GM18870 (cell line): ENCODE measurements at regions not wholly inside any gene's neighbourhood (a gene's known extent, or its start where the extent isn't known, plus 50 kb on each side); places are given as distances from the start of the nearest gene placed in this dataset.

ENCODE experiments used
- ATAC-seq: cut with Tn5 transposase; IDR thresholded peaks from one replicate; pipeline ENCODE4 v1.9.1; 2021; ENCODE audit warnings: moderate library complexity; ENCODE audit not compliant: unreplicated experiment

DNA sequence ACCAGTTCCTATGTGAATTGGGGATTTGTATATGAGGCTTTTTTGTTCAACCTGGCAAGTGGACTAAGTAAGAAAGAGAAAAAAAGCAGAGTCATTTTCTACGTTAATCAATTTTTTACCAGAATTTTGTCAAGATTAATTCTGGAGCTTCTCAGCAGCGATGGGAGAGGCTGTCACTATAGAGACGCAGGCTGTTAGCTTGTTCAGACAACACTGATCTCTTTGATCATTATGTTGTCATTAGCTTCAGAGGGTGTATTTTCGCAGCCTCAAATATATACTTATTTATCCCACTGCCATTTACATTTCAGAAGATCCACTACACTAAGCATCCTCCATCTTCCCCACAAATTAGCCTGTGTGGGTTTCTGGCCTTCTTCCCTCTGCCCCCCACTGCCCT is 196.7 kb upstream of the PFKP start:
- ATAC-seq = no peak

DNA sequence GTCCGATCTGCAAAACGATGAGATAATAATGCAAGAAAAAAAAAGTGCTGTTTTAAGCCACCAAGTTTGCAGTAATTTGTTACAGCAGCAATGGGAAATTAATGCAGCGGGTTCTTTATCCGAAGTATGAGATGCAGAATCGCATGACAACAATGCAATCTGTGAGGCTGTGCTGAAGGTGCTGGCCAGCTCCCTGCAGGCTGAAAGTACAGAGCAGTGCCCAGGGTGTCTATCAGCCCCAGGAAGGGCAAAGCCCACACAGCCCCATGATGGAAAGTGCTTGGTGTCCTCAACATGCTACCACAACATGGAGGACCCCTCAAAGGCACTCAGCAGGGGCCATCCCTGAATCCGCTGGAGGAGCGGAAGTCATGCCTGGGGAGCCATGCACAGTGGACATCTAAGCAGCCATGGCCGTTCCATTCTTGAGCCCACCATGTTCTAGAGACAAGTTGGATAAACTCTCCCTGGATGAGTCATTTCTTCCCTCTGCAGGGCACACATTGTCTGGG is 199.5 kb upstream of the PFKP start:
- ATAC-seq = no peak

DNA sequence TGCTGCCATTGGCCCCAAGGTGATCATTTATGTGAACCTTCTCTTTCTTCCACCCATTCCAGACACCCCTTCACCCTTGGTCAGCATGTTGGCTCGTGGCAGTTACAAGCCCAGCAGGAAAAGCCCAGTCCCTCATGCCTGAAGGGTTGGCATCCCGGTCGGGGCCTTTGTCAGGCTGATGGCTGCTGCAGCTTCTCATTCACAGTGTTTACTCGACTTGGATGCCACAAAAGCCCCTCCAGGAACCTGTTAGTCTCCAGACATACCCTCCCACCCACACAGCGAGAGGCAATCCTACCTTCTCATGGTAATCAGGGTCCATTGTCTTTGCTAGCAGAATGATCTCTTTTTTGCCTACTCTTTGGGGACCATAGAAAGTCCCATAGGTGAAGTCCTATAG is 200.8 kb upstream of the PFKP start:
- ATAC-seq = no peak

DNA sequence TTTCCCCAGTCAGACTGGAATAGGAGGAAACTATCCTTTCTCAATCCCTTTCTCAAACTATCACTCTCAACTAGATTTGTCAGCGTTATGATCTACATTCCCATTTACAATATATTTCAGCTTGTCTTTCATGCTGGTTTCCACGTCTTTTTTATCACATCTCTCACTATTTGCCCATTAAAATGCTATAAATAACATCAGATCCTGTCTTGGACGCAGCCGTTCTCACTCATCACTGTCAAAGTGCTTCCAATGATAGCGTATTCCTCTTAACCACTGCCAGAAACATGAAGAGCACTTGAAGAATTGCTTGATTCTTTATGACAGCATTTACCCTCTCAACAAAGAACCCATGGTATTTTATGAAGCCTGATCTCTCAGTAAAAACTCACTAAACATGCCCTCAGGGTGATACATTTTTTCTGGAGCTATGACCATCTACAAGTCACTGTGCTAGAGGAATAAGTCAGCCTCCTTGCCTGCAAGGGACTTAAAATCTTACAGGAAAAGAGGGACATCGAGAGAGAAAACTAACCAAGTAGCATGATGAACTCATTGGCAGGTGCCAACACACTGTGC is 205.6 kb upstream of the PFKP start:
- ATAC-seq = no peak

DNA sequence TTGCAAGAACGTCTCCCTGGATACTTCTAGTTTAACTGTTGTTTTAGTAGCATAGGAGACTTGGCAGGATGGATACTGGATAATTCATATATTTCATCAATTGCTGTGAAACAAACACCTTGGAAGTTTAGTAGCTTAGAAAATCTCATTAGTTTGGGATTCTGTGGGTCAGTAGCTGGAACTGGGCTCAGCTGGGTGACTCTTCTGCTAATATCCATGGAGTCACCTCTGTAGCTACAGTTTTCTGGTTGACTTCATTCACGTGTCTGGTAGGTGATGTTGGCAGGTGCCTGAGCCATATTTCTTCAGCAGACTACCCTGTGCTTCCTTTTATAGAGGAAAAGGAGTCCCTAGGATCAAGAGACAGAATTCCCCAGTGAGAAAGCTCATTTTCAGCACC is 208.9 kb upstream of the PFKP start:
- no peak for ATAC-seq

DNA sequence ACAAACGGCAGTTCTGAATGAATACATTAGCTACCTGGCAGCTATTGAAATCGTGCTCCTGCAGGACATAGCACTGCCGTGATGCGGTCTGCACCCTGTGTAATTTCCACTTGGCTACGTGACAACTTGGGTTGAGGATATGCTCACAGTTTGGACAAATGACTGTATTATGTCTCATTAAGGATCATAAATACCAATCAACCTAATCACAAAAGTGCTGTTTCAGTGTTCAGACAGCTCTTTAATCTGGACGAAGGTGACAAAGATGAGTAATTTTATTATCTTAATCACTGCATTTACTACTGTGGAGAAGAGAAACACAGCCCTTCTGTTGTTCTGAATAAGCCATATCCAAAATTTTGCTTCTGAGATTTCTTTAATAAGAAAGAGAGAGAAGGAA is 210.8 kb upstream of the PFKP start:
- no peak for ATAC-seq

DNA sequence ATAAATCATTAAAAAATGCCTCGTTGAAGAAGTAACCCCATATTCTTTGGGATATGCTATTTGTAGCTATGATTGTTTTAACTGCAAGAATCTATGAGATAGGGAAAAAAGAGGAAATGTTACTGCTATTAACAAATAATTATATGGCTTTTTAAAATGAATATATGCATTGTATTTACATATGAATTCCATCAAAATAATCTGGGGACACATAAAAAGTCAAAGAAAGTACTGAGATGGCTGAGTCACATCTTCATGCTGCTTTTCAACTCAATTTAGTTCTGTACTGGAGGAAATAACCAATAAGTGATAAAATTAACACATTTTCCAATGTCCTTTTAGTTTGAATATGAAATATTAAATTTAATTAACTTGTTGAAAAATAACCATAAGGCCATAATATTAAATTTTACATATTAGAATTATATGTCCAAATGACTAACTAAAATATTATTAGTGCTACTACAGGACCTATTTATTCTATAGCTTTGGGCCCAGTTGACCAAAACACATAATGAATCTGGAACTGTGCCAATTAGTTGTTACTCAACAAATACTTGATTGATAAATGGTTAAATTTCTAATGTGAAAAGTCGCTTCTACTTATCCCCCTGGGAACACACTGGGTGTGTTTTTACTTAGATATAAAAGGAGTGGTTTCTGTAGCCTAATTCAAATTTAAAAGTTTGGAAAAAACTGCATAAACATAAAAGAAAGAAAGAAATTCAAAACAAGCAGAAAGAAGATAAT is 214.6 kb upstream of the PFKP start:
- ATAC-seq = no peak

DNA sequence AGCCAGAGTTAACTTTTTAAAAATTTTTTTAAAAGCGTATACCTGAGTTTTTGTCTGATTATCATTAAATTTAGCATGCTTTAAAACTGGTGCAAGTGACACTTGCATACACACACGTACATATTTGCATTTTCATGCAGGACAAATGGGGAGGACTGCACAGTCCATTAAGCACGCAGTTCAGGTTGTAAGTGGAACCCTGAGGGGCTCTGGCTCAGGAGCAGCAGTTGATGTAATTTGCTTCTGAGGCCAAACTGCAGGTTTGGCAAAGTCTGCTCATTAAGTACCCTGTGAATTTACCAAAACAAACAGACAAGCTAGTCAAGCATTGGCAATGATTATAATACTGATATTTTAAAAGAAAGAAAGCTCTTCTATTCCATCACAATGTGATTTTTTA is 215.8 kb upstream of the PFKP start:
- ATAC-seq = no peak

DNA sequence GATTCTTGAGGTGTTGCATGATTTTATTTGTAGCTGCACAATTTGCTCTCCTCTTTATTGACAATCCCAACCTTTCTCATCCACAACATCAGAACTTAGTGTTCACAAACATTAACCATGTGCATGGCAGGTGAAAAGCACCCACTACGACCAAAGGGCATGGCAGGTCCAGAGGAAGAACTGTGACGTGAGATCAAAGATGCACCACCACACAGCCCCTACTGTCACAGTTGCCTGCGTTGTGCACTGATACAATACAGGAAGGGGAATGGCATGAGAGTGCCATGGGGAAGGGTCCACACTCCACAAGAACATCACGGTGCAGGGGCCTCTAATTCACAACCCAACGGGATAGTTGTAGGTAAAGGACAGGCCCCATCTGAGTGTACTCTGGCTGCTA is 217.1 kb upstream of the PFKP start:
- ATAC-seq = no peak

DNA sequence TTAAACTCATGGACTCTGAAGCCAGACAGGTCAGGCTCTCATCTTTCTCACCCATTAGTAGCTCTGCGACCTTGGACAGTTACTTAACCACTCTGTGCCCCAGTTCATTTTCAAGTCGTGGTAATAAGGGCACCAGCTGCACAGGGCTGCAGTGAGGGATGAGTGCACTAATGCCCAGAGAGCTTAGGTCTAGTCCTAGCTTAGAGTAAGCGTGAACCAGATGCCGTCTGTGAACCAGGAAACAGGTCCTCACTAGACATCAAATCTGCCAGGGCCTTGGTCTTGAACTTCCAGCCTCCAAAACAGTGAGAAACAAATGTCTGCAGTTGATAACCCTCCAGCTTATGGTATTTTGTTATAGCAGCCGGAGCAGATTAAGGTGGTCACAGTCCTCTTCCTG is 222.4 kb upstream of the PFKP start:
- no peak for ATAC-seq

DNA sequence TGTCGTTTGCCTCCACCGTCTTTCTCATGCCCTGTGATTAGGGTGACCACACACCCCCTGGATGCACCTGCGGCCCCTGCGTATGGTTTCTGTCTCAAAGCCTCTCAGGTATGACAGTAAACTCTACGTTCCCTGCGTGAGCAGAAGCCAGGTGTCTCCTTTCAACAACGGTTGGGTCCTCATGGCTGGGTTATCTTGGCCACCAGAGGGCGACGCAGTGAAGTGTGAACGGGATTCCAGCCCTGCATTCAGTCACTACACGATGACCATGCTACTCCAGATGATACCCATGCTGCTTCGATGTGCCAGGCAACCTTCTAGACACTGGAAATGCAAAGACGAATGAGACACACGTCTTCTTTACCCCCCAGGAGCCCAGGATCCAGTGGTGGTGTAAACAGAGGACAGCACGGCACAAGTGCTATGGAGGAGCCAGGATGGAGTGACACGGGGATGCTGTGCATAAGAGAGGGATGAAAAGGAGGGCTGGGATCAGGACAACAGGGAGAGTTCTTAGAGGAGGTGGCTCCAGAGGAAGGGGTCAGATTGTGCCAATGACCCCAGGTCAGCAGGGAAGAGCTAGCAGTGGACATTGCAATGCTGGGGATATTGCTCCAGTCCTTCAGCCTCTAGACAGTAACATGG is 228.1 kb upstream of the PFKP start:
- no peak for ATAC-seq

DNA sequence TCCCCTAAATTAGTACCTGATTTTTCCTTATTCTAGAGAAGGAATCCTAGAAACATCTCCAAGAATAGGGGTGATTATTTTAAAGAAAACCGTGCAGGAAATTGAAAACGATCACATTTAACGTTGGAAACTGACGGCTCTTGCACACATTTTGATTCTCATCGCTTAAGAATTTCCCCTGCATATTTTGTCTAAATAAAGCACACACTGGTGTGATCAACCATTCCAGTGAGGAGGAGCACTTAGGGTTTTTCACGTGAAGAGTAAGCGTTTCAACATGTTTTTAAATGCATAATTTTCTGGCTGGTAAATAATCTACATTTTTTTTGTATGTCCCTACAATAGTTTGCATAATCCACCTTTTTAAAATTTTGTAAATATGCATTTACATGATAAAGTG is 229.7 kb upstream of the PFKP start:
- ATAC-seq = no peak

DNA sequence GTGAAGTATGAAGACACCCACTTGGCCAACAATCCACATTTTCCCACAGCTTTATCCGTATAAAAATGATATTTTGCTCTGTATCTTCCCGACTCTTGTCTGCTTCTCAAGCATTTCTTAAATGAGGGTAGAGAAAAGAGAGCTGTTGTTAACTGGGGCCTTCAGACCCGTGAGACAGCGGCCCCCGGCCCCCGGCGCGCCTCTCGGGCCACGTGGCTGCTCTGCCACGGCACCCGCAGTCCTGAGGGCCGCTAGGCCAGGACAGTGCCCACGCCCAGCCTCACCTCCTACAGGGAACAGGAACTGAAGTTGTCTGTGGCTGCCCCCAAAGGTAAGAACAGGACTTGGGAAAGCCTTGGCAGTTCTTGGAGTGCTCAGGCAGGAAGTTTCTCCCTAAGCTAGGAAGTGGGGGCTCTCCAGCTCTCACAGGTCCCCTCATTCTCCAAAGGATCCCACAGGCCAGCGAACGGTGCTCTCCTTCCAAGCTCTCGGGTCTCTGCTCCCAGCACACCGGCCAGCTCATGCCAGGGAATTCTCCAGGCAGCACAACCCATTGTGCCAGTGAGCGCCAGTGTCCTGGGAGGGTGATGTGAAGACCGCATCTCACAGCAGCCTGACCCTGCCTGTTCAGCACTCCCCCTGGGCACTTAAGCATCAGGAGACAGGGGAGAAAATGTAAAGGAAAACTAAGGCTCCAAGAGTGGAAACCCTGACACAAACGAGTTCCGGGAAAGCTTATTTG is 230.3 kb upstream of the PFKP start:
- no peak for ATAC-seq

DNA sequence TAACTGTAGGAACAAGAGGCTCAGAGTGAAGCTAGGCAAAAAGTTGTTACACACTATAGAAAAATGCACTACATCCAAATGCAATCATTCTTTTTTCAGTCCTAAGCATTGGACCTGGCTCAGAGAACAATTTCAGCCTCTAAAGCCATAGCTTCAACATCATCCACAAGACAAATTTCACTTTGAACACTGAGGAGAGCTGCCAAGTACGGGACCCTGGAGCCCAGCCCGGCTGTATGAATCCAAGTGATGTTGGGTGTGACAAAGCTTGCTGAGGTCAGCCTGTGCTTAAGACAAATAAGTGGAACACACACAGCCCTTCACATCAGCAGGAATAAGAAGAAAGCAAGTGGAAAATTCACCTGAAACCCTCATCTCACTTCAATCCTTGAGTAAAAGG is 233.1 kb upstream of the PFKP start:
- no peak for ATAC-seq

DNA sequence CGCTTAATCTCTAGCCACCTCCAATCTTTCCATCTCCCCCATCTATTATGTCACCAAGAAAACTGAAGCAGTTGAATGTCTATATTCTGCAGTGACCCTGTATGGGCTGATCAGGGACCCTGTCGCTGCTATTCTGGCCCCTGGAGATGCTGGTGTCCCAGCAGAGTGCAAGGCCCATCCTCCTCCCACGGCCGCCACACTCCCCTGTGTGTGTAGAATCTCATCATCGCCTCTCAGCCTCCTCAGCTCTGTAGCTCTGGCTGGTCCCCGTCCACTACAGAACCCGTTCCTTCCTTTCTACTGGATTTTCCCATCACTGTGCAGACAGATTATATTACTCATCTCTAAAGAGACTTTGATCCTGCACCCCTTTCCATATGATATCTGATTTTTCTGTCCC is 235.8 kb upstream of the PFKP start:
- no peak for ATAC-seq

DNA sequence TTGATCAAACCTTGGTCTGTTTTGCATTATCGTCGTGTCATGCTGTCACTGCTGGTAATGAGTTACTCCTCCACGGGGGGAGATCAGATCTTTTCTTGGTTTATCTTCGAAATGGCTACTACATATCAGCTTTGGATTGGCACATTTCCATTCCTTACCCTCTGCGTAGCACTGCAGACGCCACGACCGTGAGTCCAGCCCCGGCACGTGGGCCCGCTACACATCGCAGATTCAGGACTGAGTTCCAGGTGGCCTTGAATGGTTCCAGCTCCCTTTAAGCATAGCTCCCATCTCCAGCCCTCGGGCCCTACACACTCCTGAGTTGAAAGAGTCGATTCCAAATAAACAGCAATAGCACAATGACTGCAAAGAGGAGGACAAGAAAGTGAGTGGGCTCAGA is 238.6 kb upstream of the PFKP start:
- ATAC-seq = no peak

DNA sequence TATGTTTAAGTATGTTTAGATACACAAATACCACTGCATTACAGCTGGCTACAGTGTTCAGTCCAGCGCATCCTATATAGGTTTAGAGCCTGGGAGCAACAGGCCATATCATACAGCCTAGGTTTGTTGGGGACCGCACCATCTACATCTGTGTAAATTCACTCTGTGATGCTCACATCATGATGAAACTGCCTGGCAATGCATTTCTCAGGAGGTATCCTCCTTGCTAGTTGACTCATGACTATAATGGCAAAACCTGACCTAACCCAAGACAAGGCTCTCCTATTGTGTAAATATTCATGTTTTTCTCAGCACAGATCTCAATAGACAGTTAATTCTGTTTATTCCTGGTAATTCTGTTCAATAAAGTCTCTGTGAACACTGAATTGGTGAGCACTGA is 240.7 kb upstream of the PFKP start:
- no peak for ATAC-seq

DNA sequence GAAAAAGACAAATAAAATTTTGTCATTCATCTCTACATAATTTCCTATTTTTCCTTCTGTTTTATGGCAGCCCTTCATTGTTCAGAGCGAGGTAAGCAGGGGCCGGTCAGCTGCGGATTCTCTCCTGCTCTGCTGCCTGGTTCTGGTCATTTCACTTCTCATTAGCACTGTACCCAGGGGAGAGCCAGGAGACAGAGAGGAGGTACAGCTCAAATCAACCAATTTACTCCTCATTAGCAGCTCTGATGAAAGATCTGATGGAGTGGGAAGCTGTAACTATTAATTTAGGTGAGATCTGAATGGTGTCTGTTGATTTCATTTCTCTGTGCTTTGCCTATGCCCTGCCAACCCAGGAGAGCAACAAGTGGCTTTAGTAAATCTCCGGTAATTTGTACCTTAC is 241.5 kb upstream of the PFKP start:
- ATAC-seq = no peak

DNA sequence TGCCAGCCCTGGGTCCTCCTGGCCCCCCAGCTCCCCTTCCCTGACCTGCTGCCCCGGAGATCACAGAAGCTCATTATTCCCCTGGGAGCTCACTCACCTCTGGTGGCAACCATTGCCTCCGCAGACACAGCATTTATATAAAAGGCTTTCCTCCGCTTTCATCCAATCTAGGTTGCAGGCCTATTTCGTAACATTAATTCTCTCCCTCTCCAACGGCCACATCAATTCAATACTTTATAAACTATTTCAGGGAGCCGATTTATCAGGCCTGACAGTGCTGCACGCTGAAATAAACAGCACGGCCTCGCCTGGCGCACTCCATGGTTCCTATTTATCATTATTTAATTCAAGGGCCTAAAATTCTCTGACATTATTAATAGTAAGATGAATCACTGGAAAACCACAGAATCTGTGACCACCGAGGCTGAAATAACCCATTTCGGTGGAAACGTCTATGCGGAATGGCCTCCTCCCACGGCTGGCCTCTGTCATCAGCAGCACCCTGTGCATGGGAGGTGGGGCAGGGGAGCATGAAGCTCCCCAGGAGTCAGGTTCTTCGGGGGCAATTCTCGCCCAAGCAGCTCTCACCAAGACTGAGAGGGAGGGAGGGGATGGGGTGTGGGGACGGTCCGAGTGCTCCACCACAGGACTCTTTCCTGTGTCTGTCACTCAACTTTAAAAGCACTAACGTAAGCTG is 249.3 kb upstream of the PFKP start:
- no peak for ATAC-seq

DNA sequence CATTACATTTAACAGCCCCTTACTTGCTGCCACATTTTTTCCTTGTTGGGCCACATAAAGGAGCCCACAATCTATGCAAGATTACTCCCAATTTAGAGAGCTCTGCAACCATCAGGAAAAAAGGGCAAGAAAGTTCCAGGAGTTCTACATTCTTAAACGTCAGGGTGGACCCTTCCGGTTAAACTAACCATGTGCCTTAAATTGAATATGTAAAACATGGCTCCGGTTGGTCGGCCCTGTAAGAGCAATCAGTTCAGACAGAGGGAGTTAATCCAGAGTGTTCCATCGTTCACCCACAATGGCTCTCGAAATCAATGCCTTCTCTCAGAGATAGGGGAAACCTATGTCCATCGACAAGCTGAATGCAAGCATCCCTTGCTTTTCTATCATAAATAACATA is 253.7 kb upstream of the PFKP start:
- ATAC-seq = no peak

DNA sequence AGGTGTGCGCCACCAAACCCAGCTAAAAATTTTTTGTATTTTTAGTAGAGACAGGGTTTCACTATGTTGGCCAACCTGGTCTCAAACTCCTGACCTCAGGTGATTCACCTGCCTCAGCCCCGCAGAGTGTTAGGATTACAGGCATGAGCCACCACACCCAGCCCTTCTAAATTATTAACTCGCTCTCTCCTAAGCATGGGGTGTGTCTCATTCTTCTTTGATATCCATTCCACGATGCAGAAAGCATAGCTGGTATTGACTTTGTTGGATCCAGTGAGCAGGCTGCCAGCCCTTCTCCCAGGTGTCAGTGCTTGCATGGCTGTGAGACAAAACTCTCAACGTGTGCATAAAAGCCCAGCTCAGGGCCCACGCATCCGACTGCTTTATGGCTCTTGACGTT is 254.1 kb upstream of the PFKP start:
- no peak for ATAC-seq
